Spleen (tissue), 7 donors: ENCODE measurements at regions not wholly inside any gene's neighbourhood (a gene's known extent, or its start where the extent isn't known, plus 50 kb on each side); places are given as distances from the start of the nearest gene placed in this dataset.

ENCODE experiments used
- POLR2A ChIP-seq, 3 donors: fragments of 450-650 bp; IDR thresholded peaks; one replicate each; pipeline ENCODE4 v1.5.1; 2017; ENCODE audit warnings: antibody characterized with exemption in 3 of 3, mild to moderate bottlenecking in 1 of 3
- POLR2AphosphoS5 ChIP-seq, 3 donors: sonication (generic); formaldehyde crosslinking; IDR thresholded peaks; one replicate each; pipeline ENCODE4 v1.5.1; 2017; ENCODE audit warnings: antibody characterized with exemption in 3 of 3
- TF ChIP-seq, protein P1 (sequence below), 11 experiments: fragments of 200-600 bp in 7 of 11; fragments of 450-650 bp in 4 of 11; sonication (generic) in 4 of 11; IDR thresholded peaks in 8 of 11; conservative IDR thresholded peaks in 3 of 11; 1 replicate in 7 of 11; 2 replicates in 4 of 11; pipeline versions ENCODE4 v1.4.0 to v1.8.0; 2016 to 2021; ENCODE audit warnings: antibody characterized with exemption in 11 of 11, inconsistent platforms in 4 of 11, mild to moderate bottlenecking in 1 of 11
- donor health status: DM: no; HTN: no; CAD: no; lungs with moderate emphysema.
- donor health status: DM: no; HTN: no; CAD: no.
- donor health status: DM: no; HTN: no; CAD: no.

DNA sequence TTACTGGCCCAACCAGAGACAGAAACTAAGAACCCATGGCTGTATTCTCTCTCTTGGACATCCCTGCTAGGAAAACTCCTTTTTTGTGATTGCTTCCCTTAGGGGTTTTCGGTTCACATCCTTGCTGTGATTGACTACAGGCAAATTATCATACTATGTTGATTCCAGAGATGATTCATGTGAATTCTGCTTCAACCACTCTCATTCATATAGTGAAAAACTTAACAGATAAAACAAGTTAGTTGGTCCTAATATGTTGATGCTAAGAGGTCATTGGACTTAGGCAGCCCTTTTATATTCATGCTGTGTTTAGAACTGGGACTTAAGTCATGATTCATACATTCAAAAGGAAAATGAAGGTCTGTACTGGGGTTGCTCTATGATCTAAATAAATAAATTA lies 76.9 kb upstream of the CCN2 start:
- TF ChIP-seq, protein P1, sequence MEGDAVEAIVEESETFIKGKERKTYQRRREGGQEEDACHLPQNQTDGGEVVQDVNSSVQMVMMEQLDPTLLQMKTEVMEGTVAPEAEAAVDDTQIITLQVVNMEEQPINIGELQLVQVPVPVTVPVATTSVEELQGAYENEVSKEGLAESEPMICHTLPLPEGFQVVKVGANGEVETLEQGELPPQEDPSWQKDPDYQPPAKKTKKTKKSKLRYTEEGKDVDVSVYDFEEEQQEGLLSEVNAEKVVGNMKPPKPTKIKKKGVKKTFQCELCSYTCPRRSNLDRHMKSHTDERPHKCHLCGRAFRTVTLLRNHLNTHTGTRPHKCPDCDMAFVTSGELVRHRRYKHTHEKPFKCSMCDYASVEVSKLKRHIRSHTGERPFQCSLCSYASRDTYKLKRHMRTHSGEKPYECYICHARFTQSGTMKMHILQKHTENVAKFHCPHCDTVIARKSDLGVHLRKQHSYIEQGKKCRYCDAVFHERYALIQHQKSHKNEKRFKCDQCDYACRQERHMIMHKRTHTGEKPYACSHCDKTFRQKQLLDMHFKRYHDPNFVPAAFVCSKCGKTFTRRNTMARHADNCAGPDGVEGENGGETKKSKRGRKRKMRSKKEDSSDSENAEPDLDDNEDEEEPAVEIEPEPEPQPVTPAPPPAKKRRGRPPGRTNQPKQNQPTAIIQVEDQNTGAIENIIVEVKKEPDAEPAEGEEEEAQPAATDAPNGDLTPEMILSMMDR (IDR thresholded peaks at IDR 0.05 in 8 of 11, conservative IDR thresholded peaks at IDR 0.05 in 3 of 11) = no peak
- TF ChIP-seq POLR2A (IDR thresholded peaks at IDR 0.05) = no peak
- TF ChIP-seq POLR2AphosphoS5 (IDR thresholded peaks at IDR 0.05) = no peak
